Left ventricle myocardium inferior (tissue), 1 donor: ENCODE measurements at regions not wholly inside any gene's neighbourhood (a gene's known extent, or its start where the extent isn't known, plus 50 kb on each side); places are given as distances from the start of the nearest gene placed in this dataset.

Source experiments
- DNase-seq: peaks from one replicate; pipeline ENCODE4 v3.0.0-alpha.2; 2020
- H3K27ac ChIP-seq: fragments of 200-600 bp; replicated peaks from 2 replicates; pipeline ENCODE4 v1.8.0; 2021
- H3K27me3 ChIP-seq: fragments of 200-600 bp; 2 replicates; pipeline ENCODE4 v1.8.0; 2021; ENCODE audit warnings: low read depth
- H3K36me3 ChIP-seq: fragments of 200-600 bp; 2 replicates; pipeline ENCODE4 v1.8.0; 2021
- H3K4me1 ChIP-seq: fragments of 200-600 bp; 2 replicates; pipeline ENCODE4 v1.8.0; 2021
- H3K4me3 ChIP-seq: fragments of 200-600 bp; 2 replicates; pipeline ENCODE4 v1.8.0; 2021; ENCODE audit warnings: mild to moderate bottlenecking, moderate library complexity
- H3K9me3 ChIP-seq: fragments of 200-600 bp; replicated peaks from 2 replicates; pipeline ENCODE4 v1.8.0; 2021
- intact Hi-C: fragments of 100-400 bp; cut with micrococcal nuclease; formaldehyde crosslinking; loops from one replicate; pipeline ENCODE4 v1.11.0; 2022
- TF ChIP-seq, protein P1 (sequence below): fragments of 200-600 bp; IDR thresholded peaks from 2 replicates; pipeline ENCODE4 v1.8.0; 2021; ENCODE audit warnings: antibody characterized with exemption, mild to moderate bottlenecking, borderline replicate concordance
- donor health status: DM: no; HTN: yes; CAD: no; lungs with severe emphysema.

DNA sequence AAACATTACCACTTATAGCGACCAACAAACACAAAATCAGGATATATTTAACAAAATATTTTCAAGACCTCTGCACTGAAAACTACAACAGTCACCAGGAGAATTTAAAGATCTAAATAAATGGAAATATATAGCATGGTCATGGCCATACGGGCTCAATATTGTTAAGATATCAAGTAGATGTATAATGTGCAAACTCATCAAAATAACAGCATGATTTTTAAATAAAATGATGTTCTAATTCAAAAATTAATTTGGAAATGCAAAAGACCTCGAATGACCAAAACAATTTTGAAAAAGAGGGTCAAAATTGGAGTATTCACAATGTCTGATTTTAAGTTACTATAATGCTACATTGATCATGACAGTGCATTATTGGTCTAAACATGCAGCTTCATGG lies 159.1 kb upstream of the NDN start:
- Histone ChIP-seq H3K9me3 (peaks cover 29% of the 10 kb centered on the region), H3K4me1 (no peaks in the 10 kb centered on the region), H3K36me3 (no peaks in the 10 kb centered on the region), H3K27me3 (peaks cover 3% of the 10 kb centered on the region), H3K4me3 (no peak overlapping the region), H3K27ac (no peak overlapping the region)
- intact Hi-C loops = no loop called here
- no peak for DNase-seq
- TF ChIP-seq, protein P1, sequence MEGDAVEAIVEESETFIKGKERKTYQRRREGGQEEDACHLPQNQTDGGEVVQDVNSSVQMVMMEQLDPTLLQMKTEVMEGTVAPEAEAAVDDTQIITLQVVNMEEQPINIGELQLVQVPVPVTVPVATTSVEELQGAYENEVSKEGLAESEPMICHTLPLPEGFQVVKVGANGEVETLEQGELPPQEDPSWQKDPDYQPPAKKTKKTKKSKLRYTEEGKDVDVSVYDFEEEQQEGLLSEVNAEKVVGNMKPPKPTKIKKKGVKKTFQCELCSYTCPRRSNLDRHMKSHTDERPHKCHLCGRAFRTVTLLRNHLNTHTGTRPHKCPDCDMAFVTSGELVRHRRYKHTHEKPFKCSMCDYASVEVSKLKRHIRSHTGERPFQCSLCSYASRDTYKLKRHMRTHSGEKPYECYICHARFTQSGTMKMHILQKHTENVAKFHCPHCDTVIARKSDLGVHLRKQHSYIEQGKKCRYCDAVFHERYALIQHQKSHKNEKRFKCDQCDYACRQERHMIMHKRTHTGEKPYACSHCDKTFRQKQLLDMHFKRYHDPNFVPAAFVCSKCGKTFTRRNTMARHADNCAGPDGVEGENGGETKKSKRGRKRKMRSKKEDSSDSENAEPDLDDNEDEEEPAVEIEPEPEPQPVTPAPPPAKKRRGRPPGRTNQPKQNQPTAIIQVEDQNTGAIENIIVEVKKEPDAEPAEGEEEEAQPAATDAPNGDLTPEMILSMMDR = no peak

DNA sequence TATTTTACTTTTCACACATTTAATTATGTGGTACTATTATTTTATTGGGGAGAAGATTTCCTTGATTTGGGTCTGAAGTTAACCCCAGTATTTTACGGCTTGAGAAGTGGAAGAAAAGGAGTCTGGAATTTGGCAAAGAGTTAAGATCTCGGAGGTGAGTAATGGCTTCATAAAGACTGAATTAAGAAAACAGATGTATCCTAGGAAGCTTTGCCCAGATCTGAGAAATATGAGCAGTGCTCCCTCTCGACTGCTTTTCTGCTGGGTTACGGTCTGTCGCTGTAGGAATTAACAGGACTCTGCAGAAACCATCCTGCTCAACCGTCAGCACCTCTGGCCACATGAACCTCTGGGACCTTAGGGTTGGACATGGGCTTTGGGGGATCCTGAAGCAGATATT lies 163.6 kb upstream of the NDN start:
- no peak overlapping the region for H3K4me3 ChIP-seq
- intact Hi-C loops = no loop called here
- no peaks in the 10 kb centered on the region for H3K4me1 ChIP-seq
- peaks cover 3% of the 10 kb centered on the region for H3K27me3 ChIP-seq
- TF ChIP-seq, protein P1 = no peak
- no peak overlapping the region for H3K27ac ChIP-seq
- peaks cover 15% of the 10 kb centered on the region for H3K9me3 ChIP-seq
- no peak for DNase-seq
- H3K36me3 ChIP-seq = no peaks in the 10 kb centered on the region

DNA sequence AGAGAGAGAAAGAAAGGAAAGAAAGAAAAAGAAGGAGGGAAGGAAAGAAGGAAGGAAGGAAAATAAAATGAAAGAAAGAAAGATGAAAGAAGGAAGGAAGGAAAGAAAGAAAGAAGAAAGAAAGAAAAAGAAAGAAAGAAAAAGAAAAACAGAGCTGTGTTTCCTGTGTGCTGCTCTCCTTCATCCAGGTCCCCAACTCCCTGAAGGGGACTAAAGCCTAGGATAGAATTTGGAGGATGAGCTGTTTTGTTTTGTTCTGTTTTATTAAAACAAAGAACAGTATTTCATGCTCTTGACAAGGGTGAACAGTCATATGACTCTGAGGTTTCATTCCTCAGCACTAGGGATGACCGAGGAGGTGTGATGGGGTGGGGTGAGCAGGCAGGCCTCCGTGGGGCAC lies 164.8 kb upstream of the NDN start:
- Histone ChIP-seq H3K36me3 (no peaks in the 10 kb centered on the region), H3K4me1 (no peaks in the 10 kb centered on the region), H3K4me3 (no peak overlapping the region), H3K9me3 (peaks cover 15% of the 10 kb centered on the region), H3K27ac (no peak overlapping the region), H3K27me3 (peaks cover 3% of the 10 kb centered on the region)
- DNase-seq = no peak
- TF ChIP-seq, protein P1 = no peak
- intact Hi-C loops = no loop called here

DNA sequence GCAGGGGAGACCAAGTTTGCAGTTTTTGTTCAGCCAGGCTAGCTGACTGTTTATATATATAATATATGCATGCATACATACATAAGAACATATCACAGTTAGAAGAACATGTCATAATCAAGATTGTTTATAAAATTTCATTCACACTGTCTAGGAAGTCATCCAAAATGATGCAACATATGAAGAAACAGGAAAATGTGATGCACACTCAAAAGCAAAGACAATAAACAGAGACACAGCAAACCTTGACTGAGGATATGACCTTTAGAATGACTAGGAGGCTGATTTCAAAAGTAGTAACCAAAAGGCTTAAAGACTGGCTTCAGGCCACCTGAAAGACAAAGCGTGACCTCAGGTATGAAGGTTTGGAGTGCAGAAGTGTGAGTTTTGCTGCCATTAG lies 166.2 kb upstream of the NDN start:
- no peak overlapping the region for H3K4me3 ChIP-seq
- intact Hi-C loops = no loop called here

DNA sequence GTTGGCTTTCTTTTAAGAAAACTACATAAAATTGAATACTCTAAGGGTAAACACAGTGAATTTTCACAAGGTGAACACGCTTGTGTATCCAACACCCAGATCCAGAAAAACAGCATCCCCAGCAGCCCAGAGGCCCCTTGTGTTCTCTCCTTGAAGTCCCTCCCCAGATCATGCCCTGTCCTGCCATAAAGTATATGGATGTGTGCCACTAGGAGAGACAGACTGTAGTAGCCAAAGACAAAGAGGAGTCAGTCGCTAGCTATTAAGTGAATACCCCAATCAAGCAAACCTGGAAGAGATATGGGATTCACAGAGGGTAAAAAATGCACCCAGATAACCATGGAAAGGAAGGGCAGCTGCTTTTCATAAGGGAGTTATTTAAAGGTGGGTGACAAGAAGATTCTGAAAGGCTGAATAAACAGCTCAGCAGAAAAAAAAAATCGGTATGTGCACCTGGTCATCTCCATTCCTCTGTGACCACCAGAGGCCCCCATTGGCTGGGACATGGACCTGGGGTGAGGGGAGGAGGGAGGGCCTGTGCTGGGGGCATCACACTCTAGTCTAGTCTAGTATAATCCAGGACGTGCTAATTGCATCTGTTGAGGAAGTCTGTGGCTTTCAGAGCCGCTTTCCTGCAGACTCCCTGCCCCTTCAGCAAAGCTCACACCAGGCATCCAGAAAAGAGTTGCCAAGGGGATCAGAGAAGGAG lies 167.3 kb upstream of the NDN start:
- no peak overlapping the region for H3K27ac ChIP-seq
- intact Hi-C loops = no loop called here
- H3K4me1 ChIP-seq = no peaks in the 10 kb centered on the region
- TF ChIP-seq, protein P1 = no peak
- peaks cover 13% of the 10 kb centered on the region for H3K27me3 ChIP-seq
- DNase-seq = no peak
- H3K36me3 ChIP-seq = no peaks in the 10 kb centered on the region
- no peak overlapping the region for H3K4me3 ChIP-seq
- H3K9me3 ChIP-seq = peaks cover 3% of the 10 kb centered on the region

More for the DNA sequence above, 166.2 kb upstream of the NDN start:
- Histone ChIP-seq H3K9me3 (peaks cover 11% of the 10 kb centered on the region), H3K4me1 (no peaks in the 10 kb centered on the region), H3K27ac (no peak overlapping the region), H3K27me3 (peaks cover 8% of the 10 kb centered on the region), H3K36me3 (no peaks in the 10 kb centered on the region)
- no peak for DNase-seq
- TF ChIP-seq, protein P1 = no peak
